Trophoblast cell (in vitro differentiated cells and primary cell): ENCODE measurements at regions not wholly inside any gene's neighbourhood (a gene's known extent, or its start where the extent isn't known, plus 50 kb on each side); places are given as distances from the start of the nearest gene placed in this dataset.

Experiments used
- DNase-seq, 2 donors: peaks; one replicate each; pipeline ENCODE4 v3.0.0-alpha.2; 2016
- H2AFZ ChIP-seq: 2 replicates; pipeline ENCODE4 v1.6.1; 2013; ENCODE audit warnings: low read length, moderate library complexity, mild to moderate bottlenecking; ENCODE audit not compliant: insufficient read depth, poor library complexity
- H2AK5ac ChIP-seq: 2 replicates; pipeline ENCODE4 v1.6.1; 2013; ENCODE audit warnings: mild to moderate bottlenecking, low read length
- H2BK120ac ChIP-seq: 2 replicates; pipeline ENCODE4 v1.6.1; 2013; ENCODE audit warnings: low read length, mild to moderate bottlenecking, moderate library complexity; ENCODE audit not compliant: insufficient read depth, poor library complexity
- H2BK12ac ChIP-seq: 2 replicates; pipeline ENCODE4 v1.6.1; 2013; ENCODE audit warnings: mild to moderate bottlenecking, low read length, moderate library complexity
- H2BK5ac ChIP-seq: 2 replicates; pipeline ENCODE4 v1.6.1; 2013; ENCODE audit warnings: low read length, low read depth, moderate library complexity, mild to moderate bottlenecking; ENCODE audit not compliant: poor library complexity
- H3K14ac ChIP-seq: 2 replicates; pipeline ENCODE4 v1.6.1; 2013; ENCODE audit warnings: mild to moderate bottlenecking, low read length
- H3K18ac ChIP-seq: 2 replicates; pipeline ENCODE4 v1.6.1; 2013; ENCODE audit warnings: mild to moderate bottlenecking, low read length
- H3K23ac ChIP-seq: 2 replicates; pipeline ENCODE4 v1.6.1; 2013; ENCODE audit warnings: low read length
- H3K27ac ChIP-seq: 2 replicates; pipeline ENCODE4 v1.5.1; 2013; ENCODE audit warnings: low read depth, mild to moderate bottlenecking, inconsistent platforms, low read length, moderate library complexity
- H3K27me3 ChIP-seq: 2 replicates; pipeline ENCODE4 v1.6.1; 2013; ENCODE audit warnings: inconsistent platforms, mild to moderate bottlenecking, low read length, moderate library complexity; ENCODE audit not compliant: insufficient read depth
- H3K36me3 ChIP-seq, 2 experiments: 1 replicate in 1 of 2; 2 replicates in 1 of 2; pipeline ENCODE4 v1.6.1; 2013; ENCODE audit warnings: low read length in 2 of 2, mild to moderate bottlenecking in 2 of 2, moderate library complexity in 1 of 2; ENCODE audit not compliant: insufficient read depth in 2 of 2, control insufficient read depth in 1 of 2
- H3K4ac ChIP-seq: 2 replicates; pipeline ENCODE4 v1.6.1; 2013; ENCODE audit warnings: low read depth, mild to moderate bottlenecking, low read length, moderate library complexity
- H3K4me1 ChIP-seq, 2 experiments: 1 replicate in 1 of 2; 2 replicates in 1 of 2; pipeline ENCODE4 v1.6.1; 2013; ENCODE audit warnings: low read length in 2 of 2, mild to moderate bottlenecking in 2 of 2, moderate library complexity in 1 of 2; ENCODE audit not compliant: insufficient read depth in 2 of 2, control insufficient read depth in 1 of 2
- H3K4me2 ChIP-seq: 2 replicates; pipeline ENCODE4 v1.6.1; 2013; ENCODE audit warnings: inconsistent platforms, mild to moderate bottlenecking, low read length, moderate library complexity
- H3K4me3 ChIP-seq: 2 replicates; pipeline ENCODE4 v1.5.1; 2013; ENCODE audit warnings: mild to moderate bottlenecking, low read depth, low read length, inconsistent platforms
- H3K79me1 ChIP-seq: one replicate; pipeline ENCODE4 v1.6.1; 2013; ENCODE audit warnings: low read length
- H3K79me2 ChIP-seq: 2 replicates; pipeline ENCODE4 v1.6.1; 2013; ENCODE audit warnings: low read length, mild to moderate bottlenecking; ENCODE audit not compliant: control insufficient read depth, insufficient read depth, poor library complexity
- H3K9ac ChIP-seq: 2 replicates; pipeline ENCODE4 v1.6.1; 2013; ENCODE audit warnings: mild to moderate bottlenecking, low read length
- H3K9me3 ChIP-seq: 2 replicates; pipeline ENCODE4 v1.6.1; 2013; ENCODE audit warnings: low read depth, mild to moderate bottlenecking, control low read depth, inconsistent platforms, low read length; ENCODE audit not compliant: insufficient read depth
- H4K12ac ChIP-seq: 2 replicates; pipeline ENCODE4 v1.6.1; 2013; ENCODE audit warnings: low read depth, mild to moderate bottlenecking, low read length, moderate library complexity
- H4K8ac ChIP-seq: 2 replicates; pipeline ENCODE4 v1.6.1; 2013; ENCODE audit warnings: low read depth, mild to moderate bottlenecking, low read length, moderate library complexity
- H4K91ac ChIP-seq: one replicate; pipeline ENCODE4 v1.6.1; 2013; ENCODE audit warnings: low read depth, mild to moderate bottlenecking, low read length, moderate library complexity
- WGBS: extraction: QIAGEN DNeasy Blood & Tissue Kit; methylation state at CpG from one replicate; pipeline ENCODE4 v1.1.7; 2013; ENCODE audit warnings: missing lambda C conversion rate; ENCODE audit not compliant: insufficient read length, insufficient coverage; ENCODE audit errors: extremely low coverage; 5-methylcytosine and 5-hydroxymethylcytosine counted together

- H3K23ac ChIP-seq = no peak overlapping the region
- no peak overlapping the region for H4K12ac ChIP-seq
- no peaks in the 10 kb centered on the region for H3K4me1 ChIP-seq
- H3K18ac ChIP-seq = no peak overlapping the region
- no peak overlapping the region for H3K4me3 ChIP-seq
- no peak overlapping the region for H3K4ac ChIP-seq
- H2BK120ac ChIP-seq = no peak overlapping the region
- H2AK5ac ChIP-seq = no peak overlapping the region
- no peak overlapping the region for H3K14ac ChIP-seq
- H3K4me2 ChIP-seq = no peak overlapping the region
- no peak overlapping the region for H2BK12ac ChIP-seq
- H3K27me3 ChIP-seq = no peaks in the 10 kb centered on the region
- H4K91ac ChIP-seq = no peak overlapping the region
- H3K79me1 ChIP-seq = no peaks in the 10 kb centered on the region
- no peak overlapping the region for H3K27ac ChIP-seq
- H3K79me2 ChIP-seq = no peaks in the 10 kb centered on the region
- no peak overlapping the region for H2AFZ ChIP-seq
- H4K8ac ChIP-seq = no peak overlapping the region
- H3K36me3 ChIP-seq = no peaks in the 10 kb centered on the region
- no peak for DNase-seq
- no peak overlapping the region for H2BK5ac ChIP-seq
- peaks cover 1% of the 10 kb centered on the region for H3K9me3 ChIP-seq
- H3K9ac ChIP-seq = no peak overlapping the region
Observed at GRCh38 chr18:47427072-47427471, 175.6 kb upstream of the SKOR2 start.

- Histone ChIP-seq H3K9me3 (peaks cover 1% of the 10 kb centered on the region), H2AK5ac (no peak overlapping the region), H3K27ac (no peak overlapping the region), H2BK5ac (no peak overlapping the region), H2AFZ (no peak overlapping the region), H2BK120ac (no peak overlapping the region), H3K9ac (no peak overlapping the region), H2BK12ac (no peak overlapping the region), H4K12ac (no peak overlapping the region), H3K14ac (no peak overlapping the region), H3K4me3 (no peak overlapping the region), H3K4ac (no peak overlapping the region), H3K4me2 (no peak overlapping the region), H3K18ac (no peak overlapping the region), H3K79me1 (no peaks in the 10 kb centered on the region), H3K79me2 (no peaks in the 10 kb centered on the region), H3K36me3 (no peaks in the 10 kb centered on the region), H3K27me3 (no peaks in the 10 kb centered on the region), H3K4me1 (no peaks in the 10 kb centered on the region), H4K91ac (no peak overlapping the region), H4K8ac (no peak overlapping the region), H3K23ac (no peak overlapping the region)
- no CpG with 5 or more reads among the region's 7 CpGs for WGBS
- no peak for DNase-seq
Observed at GRCh38 chr18:47425365-47425764, 173.9 kb upstream of the SKOR2 start.

DNA sequence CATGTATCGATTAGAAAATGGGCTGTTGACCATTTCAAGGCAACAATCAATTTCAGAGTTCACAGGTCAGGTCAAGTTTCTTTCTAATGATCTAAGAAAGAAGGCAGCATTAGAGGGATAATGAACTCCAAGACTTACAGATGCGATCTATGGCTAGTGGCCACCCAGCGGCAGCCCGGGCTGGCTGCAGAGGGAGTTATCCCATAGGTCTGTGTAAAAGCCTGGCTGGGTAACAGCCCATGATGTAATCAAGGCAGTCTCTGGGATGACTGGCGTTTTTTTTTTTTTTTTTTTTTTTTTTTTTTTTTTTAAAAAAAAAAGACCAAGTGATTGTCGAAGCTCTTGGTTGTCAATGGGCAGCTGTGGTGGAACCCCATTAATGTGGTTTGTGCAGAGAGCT lies 171.1 kb upstream of the SKOR2 start:
- Histone ChIP-seq H4K8ac (no peak overlapping the region), H3K4ac (no peak overlapping the region), H2BK5ac (no peak overlapping the region), H2AK5ac (no peak overlapping the region), H3K79me1 (no peaks in the 10 kb centered on the region), H2AFZ (no peak overlapping the region), H2BK12ac (no peak overlapping the region), H3K27ac (no peak overlapping the region), H3K9ac (no peak overlapping the region), H3K4me1 (no peaks in the 10 kb centered on the region), H3K9me3 (peaks cover 1% of the 10 kb centered on the region), H4K91ac (no peak overlapping the region), H3K27me3 (peaks cover 2% of the 10 kb centered on the region), H3K14ac (no peak overlapping the region), H3K79me2 (no peaks in the 10 kb centered on the region), H4K12ac (no peak overlapping the region), H2BK120ac (no peak overlapping the region), H3K36me3 (no peaks in the 10 kb centered on the region), H3K18ac (no peak overlapping the region), H3K23ac (no peak overlapping the region), H3K4me2 (no peak overlapping the region), H3K4me3 (no peak overlapping the region)
- WGBS = no CpG with 5 or more reads among the region's 6 CpGs
- DNase-seq = peak in 1 of 2 donors; percentile 7

DNA sequence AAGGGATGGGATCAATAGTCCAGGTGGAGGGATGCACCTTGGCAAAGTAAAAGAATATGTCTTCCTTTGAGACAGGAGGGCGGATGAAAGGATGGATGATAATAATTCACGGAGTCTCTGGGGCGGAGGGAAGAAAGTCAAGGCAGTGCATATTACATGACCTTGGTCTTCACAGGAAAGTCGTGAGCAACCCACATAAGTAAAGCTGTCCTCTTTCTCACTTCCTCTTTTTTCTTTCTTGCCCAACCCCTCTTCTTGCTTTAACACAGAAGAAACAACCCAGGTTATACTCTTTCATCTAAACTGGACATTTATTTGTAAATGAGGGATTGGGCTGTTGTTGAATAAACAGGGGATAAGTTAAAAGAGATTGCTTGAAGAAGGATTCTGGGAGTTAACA lies 168.7 kb upstream of the SKOR2 start:
- Histone ChIP-seq H2BK12ac (no peak overlapping the region), H2AFZ (no peak overlapping the region), H2AK5ac (no peak overlapping the region), H3K18ac (no peak overlapping the region), H4K91ac (no peak overlapping the region), H3K9ac (no peak overlapping the region), H3K27me3 (peaks cover 2% of the 10 kb centered on the region), H3K4me2 (no peak overlapping the region), H3K4me3 (no peak overlapping the region), H3K27ac (no peak overlapping the region), H3K14ac (no peak overlapping the region), H3K9me3 (peaks cover 3% of the 10 kb centered on the region), H3K4me1 (no peaks in the 10 kb centered on the region), H2BK5ac (no peak overlapping the region), H3K36me3 (no peaks in the 10 kb centered on the region), H4K8ac (no peak overlapping the region), H3K79me1 (no peaks in the 10 kb centered on the region), H4K12ac (no peak overlapping the region), H2BK120ac (no peak overlapping the region), H3K4ac (no peak overlapping the region), H3K79me2 (no peaks in the 10 kb centered on the region), H3K23ac (no peak overlapping the region)
- no CpG with 5 or more reads among the region's 4 CpGs for WGBS
- DNase-seq = no peak
